Ishikawa (cell line): ENCODE measurements at regions not wholly inside any gene's neighbourhood (a gene's known extent, or its start where the extent isn't known, plus 50 kb on each side); places are given as distances from the start of the nearest gene placed in this dataset.

ENCODE experiments used
- CEBPB ChIP-seq: IDR thresholded peaks from 2 replicates; pipeline ENCODE4 v1.6.1; 2012
- CREB1 ChIP-seq: IDR thresholded peaks from 2 replicates; pipeline ENCODE4 v1.6.1; 2012; ENCODE audit warnings: low read depth
- EGR1 ChIP-seq: IDR thresholded peaks from 2 replicates; pipeline ENCODE4 v1.6.1; 2012
- EP300 ChIP-seq: IDR thresholded peaks from 2 replicates; pipeline ENCODE4 v1.6.1; 2012; ENCODE audit warnings: borderline replicate concordance
- FOXM1 ChIP-seq: IDR thresholded peaks from 2 replicates; pipeline ENCODE4 v1.6.1; 2012; ENCODE audit warnings: low read depth, borderline replicate concordance
- NFIC ChIP-seq: IDR thresholded peaks from 2 replicates; pipeline ENCODE4 v1.6.1; 2012
- RAD21 ChIP-seq: IDR thresholded peaks from 2 replicates; pipeline ENCODE4 v1.6.1; 2012; ENCODE audit warnings: low read depth
- TAF1 ChIP-seq: IDR thresholded peaks from 2 replicates; pipeline ENCODE4 v1.6.1; 2012; ENCODE audit warnings: low read depth, mild to moderate bottlenecking
- TCF12 ChIP-seq: IDR thresholded peaks from 2 replicates; pipeline ENCODE4 v1.6.1; 2012; ENCODE audit warnings: low read depth
- TEAD4 ChIP-seq: IDR thresholded peaks from 2 replicates; pipeline ENCODE4 v1.6.1; 2012
- YY1 ChIP-seq: IDR thresholded peaks from 2 replicates; pipeline ENCODE4 v1.6.1; 2012; ENCODE audit warnings: low read depth
- ZBTB7A ChIP-seq: IDR thresholded peaks from 2 replicates; pipeline ENCODE4 v1.6.1; 2012; ENCODE audit warnings: low read depth
- TF ChIP-seq, protein P1 (sequence below): IDR thresholded peaks from 2 replicates; pipeline ENCODE4 v1.6.1; 2012
- TF ChIP-seq, protein P2 (sequence below): IDR thresholded peaks from 2 replicates; pipeline ENCODE4 v1.6.1; 2012; ENCODE audit warnings: low read depth, mild to moderate bottlenecking
- TF ChIP-seq, protein P3 (sequence below): IDR thresholded peaks from 2 replicates; pipeline ENCODE4 v1.6.1; 2012

DNA sequence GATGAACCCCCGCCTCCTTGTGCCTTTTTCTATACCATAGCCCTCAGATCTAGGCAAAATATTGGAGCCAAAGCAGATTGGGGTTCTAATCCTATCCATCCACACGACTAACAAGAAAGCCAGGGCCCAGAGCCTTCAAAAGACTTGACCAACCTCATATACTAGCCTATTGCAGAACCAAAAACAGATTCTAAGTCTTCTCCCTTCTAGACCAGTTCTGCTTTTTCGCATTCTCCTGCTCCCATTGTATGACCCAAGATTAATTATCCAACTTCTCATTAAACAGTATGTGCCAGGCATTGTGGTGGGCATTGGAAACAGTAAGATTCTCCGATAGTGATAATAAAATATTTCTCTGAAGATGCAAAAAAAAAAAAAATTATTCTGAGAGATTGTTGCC, 113.7 kb upstream of the JARID2 start:
- TF ChIP-seq EGR1: no peak
- TF ChIP-seq YY1: no peak
- TF ChIP-seq, protein P1, sequence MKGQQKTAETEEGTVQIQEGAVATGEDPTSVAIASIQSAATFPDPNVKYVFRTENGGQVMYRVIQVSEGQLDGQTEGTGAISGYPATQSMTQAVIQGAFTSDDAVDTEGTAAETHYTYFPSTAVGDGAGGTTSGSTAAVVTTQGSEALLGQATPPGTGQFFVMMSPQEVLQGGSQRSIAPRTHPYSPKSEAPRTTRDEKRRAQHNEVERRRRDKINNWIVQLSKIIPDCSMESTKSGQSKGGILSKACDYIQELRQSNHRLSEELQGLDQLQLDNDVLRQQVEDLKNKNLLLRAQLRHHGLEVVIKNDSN: no peak
- TF ChIP-seq, protein P2, sequence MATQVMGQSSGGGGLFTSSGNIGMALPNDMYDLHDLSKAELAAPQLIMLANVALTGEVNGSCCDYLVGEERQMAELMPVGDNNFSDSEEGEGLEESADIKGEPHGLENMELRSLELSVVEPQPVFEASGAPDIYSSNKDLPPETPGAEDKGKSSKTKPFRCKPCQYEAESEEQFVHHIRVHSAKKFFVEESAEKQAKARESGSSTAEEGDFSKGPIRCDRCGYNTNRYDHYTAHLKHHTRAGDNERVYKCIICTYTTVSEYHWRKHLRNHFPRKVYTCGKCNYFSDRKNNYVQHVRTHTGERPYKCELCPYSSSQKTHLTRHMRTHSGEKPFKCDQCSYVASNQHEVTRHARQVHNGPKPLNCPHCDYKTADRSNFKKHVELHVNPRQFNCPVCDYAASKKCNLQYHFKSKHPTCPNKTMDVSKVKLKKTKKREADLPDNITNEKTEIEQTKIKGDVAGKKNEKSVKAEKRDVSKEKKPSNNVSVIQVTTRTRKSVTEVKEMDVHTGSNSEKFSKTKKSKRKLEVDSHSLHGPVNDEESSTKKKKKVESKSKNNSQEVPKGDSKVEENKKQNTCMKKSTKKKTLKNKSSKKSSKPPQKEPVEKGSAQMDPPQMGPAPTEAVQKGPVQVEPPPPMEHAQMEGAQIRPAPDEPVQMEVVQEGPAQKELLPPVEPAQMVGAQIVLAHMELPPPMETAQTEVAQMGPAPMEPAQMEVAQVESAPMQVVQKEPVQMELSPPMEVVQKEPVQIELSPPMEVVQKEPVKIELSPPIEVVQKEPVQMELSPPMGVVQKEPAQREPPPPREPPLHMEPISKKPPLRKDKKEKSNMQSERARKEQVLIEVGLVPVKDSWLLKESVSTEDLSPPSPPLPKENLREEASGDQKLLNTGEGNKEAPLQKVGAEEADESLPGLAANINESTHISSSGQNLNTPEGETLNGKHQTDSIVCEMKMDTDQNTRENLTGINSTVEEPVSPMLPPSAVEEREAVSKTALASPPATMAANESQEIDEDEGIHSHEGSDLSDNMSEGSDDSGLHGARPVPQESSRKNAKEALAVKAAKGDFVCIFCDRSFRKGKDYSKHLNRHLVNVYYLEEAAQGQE: no peak
- TF ChIP-seq, protein P3, sequence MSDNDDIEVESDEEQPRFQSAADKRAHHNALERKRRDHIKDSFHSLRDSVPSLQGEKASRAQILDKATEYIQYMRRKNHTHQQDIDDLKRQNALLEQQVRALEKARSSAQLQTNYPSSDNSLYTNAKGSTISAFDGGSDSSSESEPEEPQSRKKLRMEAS: no peak
- no peak for TF ChIP-seq EP300
- no peak for TF ChIP-seq RAD21
- no peak for TF ChIP-seq ZBTB7A
- TF ChIP-seq TEAD4: no peak
- TF ChIP-seq NFIC: no peak
- no peak for TF ChIP-seq CEBPB
- TF ChIP-seq FOXM1: no peak
- TF ChIP-seq TCF12: no peak
- no peak for TF ChIP-seq CREB1

DNA sequence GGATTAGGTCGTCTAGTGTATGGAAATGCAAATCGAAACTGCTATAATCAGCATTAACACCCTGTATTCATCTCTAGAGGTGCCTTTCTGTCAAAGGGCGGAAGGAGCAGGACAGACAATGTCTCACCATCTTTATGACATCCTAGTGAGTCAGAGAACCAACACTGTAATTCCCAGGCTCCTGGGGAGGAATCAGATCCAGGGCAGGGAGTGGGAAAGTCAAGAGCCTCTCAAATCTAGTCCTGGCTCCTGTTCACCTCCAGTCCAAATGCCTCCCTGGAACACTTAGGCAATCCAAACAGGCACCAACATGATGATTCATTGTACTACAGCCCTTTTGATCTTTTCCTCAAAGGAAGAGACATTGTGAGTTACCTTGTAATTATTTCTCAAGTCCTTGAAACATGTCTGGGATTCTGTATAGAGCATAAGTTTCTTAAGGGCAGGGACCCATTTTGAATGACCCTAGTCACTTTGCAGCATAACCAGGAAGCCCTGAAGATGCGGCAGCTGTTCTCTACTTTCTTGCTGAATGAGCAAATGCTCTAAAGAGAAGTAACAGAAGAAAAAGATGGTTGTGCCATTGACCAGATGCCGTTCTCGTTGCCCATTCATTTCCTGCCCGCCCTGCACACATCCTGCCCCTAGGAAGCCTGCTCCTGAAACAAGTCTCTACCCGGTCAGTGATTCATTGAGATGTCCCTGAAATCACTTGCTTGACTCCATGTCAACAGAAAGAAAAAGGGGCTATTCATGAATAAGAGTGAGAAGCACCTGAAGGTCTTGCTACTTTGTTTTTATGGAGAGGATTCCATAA, 112.8 kb upstream of the JARID2 start:
- TF ChIP-seq EP300 (no peak), FOXM1 (no peak), EGR1 (no peak), YY1 (no peak), CREB1 (no peak), NFIC (no peak), CEBPB (no peak), TCF12 (no peak), ZBTB7A (no peak)
- TF ChIP-seq, protein P3: no peak
- TF ChIP-seq, protein P1: no peak
- TF ChIP-seq, protein P2: no peak

DNA sequence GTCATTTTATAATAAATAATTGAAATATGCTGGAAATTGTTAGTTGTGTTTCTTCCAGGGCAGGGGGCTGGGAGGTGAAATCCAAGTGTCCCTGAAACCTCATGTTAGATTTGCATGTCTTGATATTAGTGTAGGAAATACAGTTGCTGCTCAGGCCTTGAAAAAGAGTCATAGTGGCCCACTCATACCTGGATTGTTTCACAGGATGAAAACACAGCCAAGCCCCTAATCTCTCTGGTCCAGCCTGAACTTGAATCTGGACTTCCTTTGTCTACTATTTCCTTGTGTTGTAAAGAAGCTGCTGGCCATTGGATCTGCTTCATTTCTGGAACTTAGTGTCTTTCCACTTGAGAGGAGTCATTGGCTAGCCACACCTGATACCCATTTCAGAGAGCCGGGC, 108.8 kb upstream of the JARID2 start:
- TF ChIP-seq FOXM1 (no peak), CEBPB (no peak), TAF1 (no peak), YY1 (no peak), TCF12 (no peak), EGR1 (no peak), CREB1 (no peak), TEAD4 (no peak)

DNA sequence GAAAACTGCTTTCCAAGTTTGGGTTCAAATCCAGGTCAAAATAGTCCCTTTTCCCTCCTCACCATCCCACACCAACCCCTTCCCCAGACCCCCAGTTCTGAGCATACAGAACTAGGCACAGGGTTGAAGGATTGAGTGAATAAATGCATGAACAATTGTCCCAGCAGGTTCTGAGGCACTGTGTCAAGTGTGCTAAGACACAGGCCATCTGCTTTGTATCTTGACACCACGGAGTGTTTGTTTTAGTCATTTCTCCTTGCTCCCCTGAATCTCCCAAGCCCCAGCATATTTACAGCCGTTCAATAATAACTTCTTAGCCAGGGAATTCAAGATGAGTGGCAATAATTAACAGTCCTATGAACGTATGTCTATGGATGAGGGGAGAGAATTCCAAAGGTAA, 102.8 kb upstream of the JARID2 start:
- TF ChIP-seq, protein P3: no peak

DNA sequence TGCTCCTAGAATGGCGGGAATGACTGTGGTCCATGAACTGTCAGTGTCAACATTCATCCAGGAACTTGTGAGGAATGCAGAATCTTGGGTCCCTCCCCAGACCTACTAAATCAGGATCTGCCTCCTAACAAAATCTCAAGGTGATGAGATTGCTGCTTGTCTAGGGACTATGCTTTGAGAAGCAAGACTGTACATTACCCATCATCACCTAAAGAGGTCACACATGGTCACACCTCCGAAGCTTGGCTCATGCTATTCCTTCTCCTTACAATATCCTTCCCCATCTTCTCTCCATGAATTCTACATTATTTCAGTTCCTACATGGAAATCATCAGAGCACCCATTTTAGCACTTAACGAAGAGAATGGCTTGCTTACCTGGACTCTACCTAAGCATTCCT, 102.3 kb upstream of the JARID2 start:
- TF ChIP-seq TEAD4 (no peak), NFIC (no peak)

DNA sequence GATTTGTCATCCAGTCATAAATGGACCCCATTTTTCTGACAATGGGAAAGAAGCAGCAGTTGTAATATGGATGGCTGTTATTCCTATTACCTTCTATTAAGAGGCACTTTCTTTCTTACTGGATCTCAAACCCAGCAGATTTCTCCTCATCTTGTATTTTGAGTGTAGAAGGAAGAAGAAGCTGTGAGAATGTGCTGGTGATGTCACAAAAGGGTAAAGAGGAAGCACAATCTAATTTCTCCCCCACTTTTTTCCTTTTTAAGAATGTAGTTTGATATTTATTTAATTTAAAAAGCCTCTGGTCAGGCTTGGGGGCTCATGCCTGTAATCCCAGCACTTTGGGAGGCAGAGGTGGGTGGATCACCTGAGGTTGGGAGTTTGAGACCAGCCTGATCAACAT, 100.0 kb upstream of the JARID2 start:
- no peak for TF ChIP-seq ZBTB7A
- TF ChIP-seq EGR1: no peak
- TF ChIP-seq, protein P2: no peak
- no peak for TF ChIP-seq CEBPB
- TF ChIP-seq, protein P3: no peak
- TF ChIP-seq EP300: no peak
- no peak for TF ChIP-seq CREB1
